ENCODE measurements at regions not wholly inside any gene's neighbourhood (a gene's known extent, or its start where the extent isn't known, plus 50 kb on each side); places are given as distances from the start of the nearest gene placed in this dataset.

DNA sequence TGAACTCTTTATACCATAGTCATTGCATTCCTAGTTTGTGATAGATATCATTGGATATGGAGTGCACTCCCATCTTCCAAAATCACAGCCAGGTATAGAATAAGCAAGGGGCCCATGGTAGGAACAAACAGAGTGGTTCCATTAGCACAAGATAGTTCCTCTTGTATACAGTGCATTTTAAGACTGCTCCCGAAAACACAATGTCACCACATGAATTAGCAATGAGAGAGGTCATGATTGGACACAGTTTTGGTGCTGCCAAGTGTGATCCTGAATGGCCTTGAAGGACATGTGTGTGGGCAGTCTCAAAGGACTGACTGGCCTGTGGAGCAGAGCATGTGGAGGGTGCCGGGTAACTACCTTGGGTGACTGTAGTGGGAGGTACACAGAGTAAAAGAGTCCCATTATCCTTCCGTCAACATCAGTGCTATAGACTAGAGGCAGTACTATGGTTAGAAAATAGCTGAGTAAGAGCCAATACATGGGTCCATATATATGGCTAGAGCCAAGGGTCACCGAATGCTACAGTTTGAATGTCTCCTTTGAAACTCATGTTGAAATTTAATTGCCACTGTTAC is 549.9 kb downstream of the DSC3 start:
- no peaks in the 10 kb centered on the region for H3K9me3 ChIP-seq (ENCODE audit: low read depth)
- no peaks in the 10 kb centered on the region for H3K27me3 ChIP-seq
- TF ChIP-seq, protein P1, sequence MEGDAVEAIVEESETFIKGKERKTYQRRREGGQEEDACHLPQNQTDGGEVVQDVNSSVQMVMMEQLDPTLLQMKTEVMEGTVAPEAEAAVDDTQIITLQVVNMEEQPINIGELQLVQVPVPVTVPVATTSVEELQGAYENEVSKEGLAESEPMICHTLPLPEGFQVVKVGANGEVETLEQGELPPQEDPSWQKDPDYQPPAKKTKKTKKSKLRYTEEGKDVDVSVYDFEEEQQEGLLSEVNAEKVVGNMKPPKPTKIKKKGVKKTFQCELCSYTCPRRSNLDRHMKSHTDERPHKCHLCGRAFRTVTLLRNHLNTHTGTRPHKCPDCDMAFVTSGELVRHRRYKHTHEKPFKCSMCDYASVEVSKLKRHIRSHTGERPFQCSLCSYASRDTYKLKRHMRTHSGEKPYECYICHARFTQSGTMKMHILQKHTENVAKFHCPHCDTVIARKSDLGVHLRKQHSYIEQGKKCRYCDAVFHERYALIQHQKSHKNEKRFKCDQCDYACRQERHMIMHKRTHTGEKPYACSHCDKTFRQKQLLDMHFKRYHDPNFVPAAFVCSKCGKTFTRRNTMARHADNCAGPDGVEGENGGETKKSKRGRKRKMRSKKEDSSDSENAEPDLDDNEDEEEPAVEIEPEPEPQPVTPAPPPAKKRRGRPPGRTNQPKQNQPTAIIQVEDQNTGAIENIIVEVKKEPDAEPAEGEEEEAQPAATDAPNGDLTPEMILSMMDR (IDR thresholded peaks at IDR 0.05; ENCODE audit: low read depth, low read length), result no peak
- no peak for DNase-seq (ENCODE audit: low read depth in 1 of 2, low spot score in 1 of 2)
- no peaks in the 10 kb centered on the region for H3K4me1 ChIP-seq (ENCODE audit: low read depth)
- no peak overlapping the region for H3K27ac ChIP-seq
- H3K36me3 ChIP-seq, result no peaks in the 10 kb centered on the region
- H3K4me3 ChIP-seq, result no peak overlapping the region

DNA sequence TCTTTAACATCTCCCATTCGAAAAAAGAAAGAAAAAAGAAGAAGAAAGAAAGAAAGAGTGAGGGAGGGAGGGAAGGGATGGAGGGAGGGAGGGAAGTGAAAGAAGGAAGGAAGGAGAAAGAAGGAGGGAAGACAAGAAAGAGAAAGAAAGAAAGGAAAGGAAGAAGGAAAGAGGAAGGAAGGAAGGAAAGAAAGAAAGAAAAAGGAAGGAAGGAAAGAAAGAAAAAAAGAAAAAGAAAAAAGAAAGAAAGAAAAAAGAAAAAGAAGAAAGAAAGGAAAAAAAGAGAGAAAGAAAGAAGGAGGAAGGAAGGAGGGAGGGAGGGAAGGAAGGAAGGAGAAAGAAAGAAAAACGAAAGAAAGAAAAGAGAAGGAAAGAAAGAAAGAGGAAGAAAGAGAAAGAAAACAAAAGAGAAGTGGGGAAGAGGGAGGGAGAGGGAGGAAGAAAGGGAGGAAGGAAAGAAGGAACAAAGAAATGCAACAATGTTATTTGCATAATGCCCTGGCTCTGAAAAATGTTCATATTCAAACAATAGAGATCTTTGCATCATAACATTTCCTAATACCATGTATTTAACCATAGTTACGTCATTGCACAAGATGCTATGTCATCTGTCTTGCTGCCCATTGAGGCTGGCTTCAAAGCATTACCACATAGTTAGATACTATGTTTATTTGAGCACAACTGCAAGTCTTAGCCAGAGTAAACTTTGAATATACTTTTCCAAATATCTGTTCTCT is 550.6 kb downstream of the DSC3 start:
- Histone ChIP-seq H3K27ac (no peak overlapping the region), H3K9me3 (ENCODE audit: low read depth) (no peaks in the 10 kb centered on the region), H3K36me3 (no peaks in the 10 kb centered on the region), H3K27me3 (no peaks in the 10 kb centered on the region), H3K4me3 (no peak overlapping the region), H3K4me1 (ENCODE audit: low read depth) (no peaks in the 10 kb centered on the region)
- TF ChIP-seq, protein P1 (IDR thresholded peaks at IDR 0.05; ENCODE audit: low read depth, low read length), result no peak
- DNase-seq (ENCODE audit: low read depth in 1 of 2, low spot score in 1 of 2), result peak in 1 of 2 donors; percentile 18

- Histone ChIP-seq H3K4me1 (ENCODE audit: low read depth) (no peaks in the 10 kb centered on the region), H3K27me3 (no peaks in the 10 kb centered on the region), H3K9me3 (ENCODE audit: low read depth) (no peaks in the 10 kb centered on the region), H3K36me3 (no peaks in the 10 kb centered on the region), H3K4me3 (no peak overlapping the region), H3K27ac (no peak overlapping the region)
- no peak for DNase-seq (ENCODE audit: low read depth in 1 of 2, low spot score in 1 of 2)
- TF ChIP-seq, protein P1 (IDR thresholded peaks at IDR 0.05; ENCODE audit: low read depth, low read length), result no peak
Observed at GRCh38 chr18:30489890-30490643, 552.5 kb downstream of the DSC3 start.

DNA sequence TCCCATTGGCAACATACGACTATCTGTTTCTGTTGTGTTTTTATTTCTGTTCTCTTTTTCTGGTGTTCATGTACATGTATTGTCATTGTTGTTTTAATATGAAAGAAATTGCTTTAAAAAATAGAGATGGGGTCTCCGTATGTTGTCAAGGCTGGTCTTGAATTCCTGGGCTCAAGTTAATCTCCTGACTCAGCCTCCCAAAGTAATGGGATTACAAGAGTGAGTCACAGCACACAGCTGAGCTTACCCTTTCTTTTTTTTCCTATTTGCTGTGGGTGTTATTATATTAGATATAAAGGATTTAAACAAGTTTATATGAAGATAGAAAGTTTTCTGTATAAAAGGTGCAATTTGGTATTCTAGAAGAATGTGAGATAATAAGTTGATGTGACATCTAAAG is 554.6 kb downstream of the DSC3 start:
- no peaks in the 10 kb centered on the region for H3K4me1 ChIP-seq (ENCODE audit: low read depth)
- no peak overlapping the region for H3K27ac ChIP-seq
- TF ChIP-seq, protein P1 (IDR thresholded peaks at IDR 0.05; ENCODE audit: low read depth, low read length), result no peak
- no peaks in the 10 kb centered on the region for H3K27me3 ChIP-seq
- H3K9me3 ChIP-seq (ENCODE audit: low read depth), result no peaks in the 10 kb centered on the region
- DNase-seq (ENCODE audit: low read depth in 1 of 2, low spot score in 1 of 2), result no peak
- H3K36me3 ChIP-seq, result no peaks in the 10 kb centered on the region
- H3K4me3 ChIP-seq, result no peak overlapping the region

GRCh38 chr18:30486856-30487255 is 555.7 kb downstream of the DSC3 start:
- no peaks in the 10 kb centered on the region for H3K36me3 ChIP-seq
- TF ChIP-seq, protein P1 (IDR thresholded peaks at IDR 0.05; ENCODE audit: low read depth, low read length), result no peak
- no peaks in the 10 kb centered on the region for H3K27me3 ChIP-seq
- no peak overlapping the region for H3K4me3 ChIP-seq
- H3K27ac ChIP-seq, result no peak overlapping the region
- no peaks in the 10 kb centered on the region for H3K9me3 ChIP-seq (ENCODE audit: low read depth)
- DNase-seq (ENCODE audit: low read depth in 1 of 2, low spot score in 1 of 2), result peak in 1 of 2 donors; percentile 23
- H3K4me1 ChIP-seq (ENCODE audit: low read depth), result no peaks in the 10 kb centered on the region
